DOHH2 (cell line): ENCODE measurements at regions not wholly inside any gene's neighbourhood (a gene's known extent, or its start where the extent isn't known, plus 50 kb on each side); places are given as distances from the start of the nearest gene placed in this dataset.

ENCODE experiments used
- H3F3A ChIP-seq: fragments of 200-600 bp; sonication (generic), shearing (Covaris generic); 2 replicates; pipeline ENCODE4 v1.6.0; 2016; ENCODE audit warnings: antibody characterized with exemption, mild to moderate bottlenecking; ENCODE audit not compliant: control insufficient read depth, insufficient read depth
- H3K27ac ChIP-seq: fragments of 200-600 bp; sonication (generic); 2 replicates; pipeline ENCODE4 v1.5.1; 2014; ENCODE audit warnings: low read depth, mild to moderate bottlenecking, low read length, moderate library complexity
- H3K27me3 ChIP-seq: fragments of 200-600 bp; sonication (generic); 2 replicates; pipeline ENCODE4 v1.6.1; 2014; ENCODE audit warnings: mild to moderate bottlenecking, low read length, mixed read lengths; ENCODE audit not compliant: control insufficient read depth
- H3K36me3 ChIP-seq: fragments of 200-600 bp; sonication (generic); 2 replicates; pipeline ENCODE4 v1.6.1; 2014; ENCODE audit warnings: mild to moderate bottlenecking, low read length, moderate library complexity, mixed read lengths; ENCODE audit not compliant: control insufficient read depth
- H3K4me1 ChIP-seq: fragments of 200-600 bp; sonication (generic); 2 replicates; pipeline ENCODE4 v1.6.1; 2014; ENCODE audit warnings: mild to moderate bottlenecking, low read length, mixed read lengths; ENCODE audit not compliant: control insufficient read depth
- H3K4me2 ChIP-seq: fragments of 200-600 bp; sonication (generic); 2 replicates; pipeline ENCODE4 v1.6.0; 2014; ENCODE audit warnings: mild to moderate bottlenecking, low read length, moderate library complexity
- H3K4me3 ChIP-seq: fragments of 200-600 bp; sonication (generic); 2 replicates; pipeline ENCODE4 v1.5.1; 2014; ENCODE audit warnings: mild to moderate bottlenecking, low read length, mixed read lengths
- H3K79me2 ChIP-seq: fragments of 200-600 bp; sonication (generic); 2 replicates; pipeline ENCODE4 v1.6.1; 2014; ENCODE audit warnings: mild to moderate bottlenecking, low read length, mixed read lengths; ENCODE audit not compliant: control insufficient read depth
- H3K9me2 ChIP-seq: fragments of 200-600 bp; sonication (generic); replicated peaks from 2 replicates; pipeline ENCODE4 v1.6.1; 2014; ENCODE audit warnings: mild to moderate bottlenecking, low read length, mixed read lengths; ENCODE audit not compliant: control insufficient read depth
- H3K9me3 ChIP-seq: fragments of 200-600 bp; sonication (generic); 2 replicates; pipeline ENCODE4 v1.6.1; 2014; ENCODE audit warnings: antibody characterized with exemption, low read length, mixed read lengths; ENCODE audit not compliant: control insufficient read depth, insufficient read depth
- H4K20me1 ChIP-seq: fragments of 200-600 bp; sonication (generic); 2 replicates; pipeline ENCODE4 v1.6.0; 2014; ENCODE audit warnings: low read depth, mild to moderate bottlenecking, antibody characterized with exemption, low read length, moderate library complexity; ENCODE audit not compliant: control insufficient read depth, insufficient read depth
- EZH2phosphoT487 ChIP-seq: fragments of 200-600 bp; sonication (generic); IDR thresholded peaks from 2 replicates; pipeline ENCODE4 v1.6.1; 2017; ENCODE audit warnings: borderline replicate concordance, mild to moderate bottlenecking, antibody characterized with exemption, low read length, moderate library complexity, mixed read lengths
- TF ChIP-seq, protein P1 (sequence below): fragments of 200-600 bp; sonication (generic); IDR thresholded peaks from one replicate; pipeline ENCODE4 v1.5.1; 2014; ENCODE audit warnings: antibody characterized with exemption, mild to moderate bottlenecking, low read depth, low read length; ENCODE audit not compliant: poor library complexity, severe bottlenecking

DNA sequence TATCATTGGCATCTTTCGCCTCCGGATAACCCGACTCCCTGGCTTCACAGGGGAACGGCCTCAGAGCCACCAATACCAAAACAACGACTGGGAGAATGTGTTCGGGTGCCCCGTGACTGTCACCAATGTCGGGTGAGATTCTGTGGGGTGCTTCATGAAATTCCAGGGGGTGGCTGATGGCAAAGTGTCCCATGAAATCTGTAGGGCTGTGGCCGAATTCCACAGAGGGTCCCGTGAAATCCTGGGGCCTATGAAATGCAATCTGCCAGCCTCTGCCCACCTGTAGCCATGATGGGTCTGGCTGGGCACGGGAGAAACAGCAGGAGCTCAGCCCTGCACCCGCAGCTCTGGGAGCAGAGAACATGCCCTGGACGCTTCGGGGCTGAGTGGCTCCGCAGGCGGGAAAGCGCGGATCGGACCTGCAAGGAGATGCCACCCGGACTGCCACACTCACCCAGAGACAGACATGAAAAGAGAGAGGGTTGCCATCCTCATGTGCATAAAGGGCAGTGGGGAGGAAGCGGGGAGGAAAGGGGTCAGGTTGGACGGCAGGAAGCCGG, 192.4 kb downstream of the OLFM1 start:
- Histone ChIP-seq H3F3A (no peaks in the 10 kb centered on the region), H3K79me2 (no peaks in the 10 kb centered on the region), H3K27me3 (no peaks in the 10 kb centered on the region), H3K4me1 (no peaks in the 10 kb centered on the region), H4K20me1 (no peaks in the 10 kb centered on the region), H3K9me2 (no peaks in the 10 kb centered on the region), H3K4me2 (no peak overlapping the region), H3K4me3 (no peak overlapping the region), H3K9me3 (peaks cover 5% of the 10 kb centered on the region; the same call in 1 of the 2 replicates), H3K27ac (no peak overlapping the region), H3K36me3 (no peaks in the 10 kb centered on the region)
- TF ChIP-seq, protein P1, sequence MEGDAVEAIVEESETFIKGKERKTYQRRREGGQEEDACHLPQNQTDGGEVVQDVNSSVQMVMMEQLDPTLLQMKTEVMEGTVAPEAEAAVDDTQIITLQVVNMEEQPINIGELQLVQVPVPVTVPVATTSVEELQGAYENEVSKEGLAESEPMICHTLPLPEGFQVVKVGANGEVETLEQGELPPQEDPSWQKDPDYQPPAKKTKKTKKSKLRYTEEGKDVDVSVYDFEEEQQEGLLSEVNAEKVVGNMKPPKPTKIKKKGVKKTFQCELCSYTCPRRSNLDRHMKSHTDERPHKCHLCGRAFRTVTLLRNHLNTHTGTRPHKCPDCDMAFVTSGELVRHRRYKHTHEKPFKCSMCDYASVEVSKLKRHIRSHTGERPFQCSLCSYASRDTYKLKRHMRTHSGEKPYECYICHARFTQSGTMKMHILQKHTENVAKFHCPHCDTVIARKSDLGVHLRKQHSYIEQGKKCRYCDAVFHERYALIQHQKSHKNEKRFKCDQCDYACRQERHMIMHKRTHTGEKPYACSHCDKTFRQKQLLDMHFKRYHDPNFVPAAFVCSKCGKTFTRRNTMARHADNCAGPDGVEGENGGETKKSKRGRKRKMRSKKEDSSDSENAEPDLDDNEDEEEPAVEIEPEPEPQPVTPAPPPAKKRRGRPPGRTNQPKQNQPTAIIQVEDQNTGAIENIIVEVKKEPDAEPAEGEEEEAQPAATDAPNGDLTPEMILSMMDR = no peak
- TF ChIP-seq EZH2phosphoT487 = no peak

DNA sequence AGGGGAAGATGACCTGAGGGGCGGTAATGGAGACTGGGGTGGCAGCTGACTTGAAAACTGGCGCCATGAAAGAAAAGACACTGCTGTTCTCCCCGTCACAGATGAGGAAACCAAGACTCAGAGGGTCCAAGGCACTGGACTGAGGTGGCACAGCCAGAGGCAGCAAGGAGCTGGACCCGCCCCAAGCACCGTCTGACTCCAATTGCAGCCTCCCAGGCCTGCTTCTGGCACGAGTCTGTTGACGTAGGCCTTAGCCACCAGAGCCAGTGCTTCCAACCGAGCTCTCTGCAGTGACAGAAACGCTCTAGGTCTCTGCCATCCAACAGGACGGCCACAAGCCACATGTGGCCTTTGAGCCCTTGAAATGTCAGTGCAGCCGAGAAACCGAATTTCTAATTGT, 193.2 kb downstream of the OLFM1 start:
- H3K9me2 ChIP-seq = no peaks in the 10 kb centered on the region
- H3K4me3 ChIP-seq = no peak overlapping the region
- H3K4me2 ChIP-seq = no peak overlapping the region
- H3K27ac ChIP-seq = no peak overlapping the region
- no peaks in the 10 kb centered on the region for H3K79me2 ChIP-seq
- no peaks in the 10 kb centered on the region for H3F3A ChIP-seq
- no peaks in the 10 kb centered on the region for H3K27me3 ChIP-seq
- H3K4me1 ChIP-seq = no peaks in the 10 kb centered on the region
- TF ChIP-seq, protein P1 = no peak
- no peak for TF ChIP-seq EZH2phosphoT487
- H4K20me1 ChIP-seq = no peaks in the 10 kb centered on the region
- H3K36me3 ChIP-seq = no peaks in the 10 kb centered on the region
- peaks cover 6% of the 10 kb centered on the region; the same call in 1 of the 2 replicates for H3K9me3 ChIP-seq

DNA sequence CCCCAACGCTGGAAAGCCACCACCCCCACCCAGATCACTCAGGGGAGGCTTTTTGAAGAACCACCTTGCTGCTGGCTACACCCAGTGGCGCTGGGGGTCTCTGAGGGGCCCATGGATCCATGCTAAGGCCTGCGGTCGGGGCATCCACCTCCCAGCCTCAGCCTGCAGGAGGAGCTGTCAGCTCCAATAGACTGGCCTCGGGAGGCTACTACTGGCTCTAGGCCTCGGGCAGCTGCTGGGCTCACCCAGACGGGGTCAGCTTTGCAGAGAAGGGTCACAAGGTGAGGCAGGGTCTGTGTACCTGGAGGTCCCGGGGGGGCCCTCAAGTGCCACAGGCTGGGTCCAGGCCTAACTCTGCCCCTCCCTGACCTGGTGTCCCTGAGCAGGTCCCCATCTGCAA, 193.7 kb downstream of the OLFM1 start:
- H3K27ac ChIP-seq = no peak overlapping the region
- peaks cover 8% of the 10 kb centered on the region; the same call in 1 of the 2 replicates for H3K9me3 ChIP-seq
- no peaks in the 10 kb centered on the region for H3F3A ChIP-seq
- H3K27me3 ChIP-seq = no peaks in the 10 kb centered on the region
- no peaks in the 10 kb centered on the region for H3K9me2 ChIP-seq
- TF ChIP-seq, protein P1 = no peak
- no peak for TF ChIP-seq EZH2phosphoT487
- H3K79me2 ChIP-seq = no peaks in the 10 kb centered on the region
- H3K36me3 ChIP-seq = no peaks in the 10 kb centered on the region
- H4K20me1 ChIP-seq = no peaks in the 10 kb centered on the region
- H3K4me3 ChIP-seq = no peak overlapping the region
- no peak overlapping the region for H3K4me2 ChIP-seq
- no peaks in the 10 kb centered on the region for H3K4me1 ChIP-seq
